ENCODE measurements at regions not wholly inside any gene's neighbourhood (a gene's known extent, or its start where the extent isn't known, plus 50 kb on each side); places are given as distances from the start of the nearest gene placed in this dataset.

DNA sequence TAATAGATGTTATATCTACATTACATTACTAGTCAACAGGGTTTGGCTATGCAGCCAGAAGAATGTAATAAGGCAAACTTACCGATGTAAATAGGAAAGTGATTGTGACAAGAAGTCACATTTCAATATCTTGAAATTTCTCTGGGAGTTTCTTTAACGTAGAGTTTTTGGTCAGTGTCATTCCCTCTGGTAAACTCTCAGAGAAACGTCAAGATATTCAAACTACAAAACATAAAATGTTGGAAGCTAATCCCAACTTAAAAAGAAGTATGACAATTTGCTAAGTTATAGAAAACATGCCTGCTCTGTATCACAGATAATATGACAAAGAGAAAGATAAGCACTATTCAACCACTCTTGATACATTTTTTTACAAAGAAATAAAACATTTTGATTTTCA lies 111.2 kb upstream of the PRICKLE2 start:
- CTCF ChIA-PET: no interaction called here
- POLR2A ChIA-PET: no interaction called here
- H3K36me3 ChIP-seq (ENCODE audit: control insufficient read depth, insufficient read depth, low read length): no peaks in the 10 kb centered on the region
- no TSS peak for BruUV-seq (replicated peaks)
- Mint-ChIP-seq H3K36me3 (ENCODE audit: insufficient read depth, unreplicated experiment) (no peaks in the 10 kb centered on the region), H3K27me3 (ENCODE audit: insufficient read depth, unreplicated experiment) (no peaks in the 10 kb centered on the region), H3K9me3 (ENCODE audit: unreplicated experiment) (no peaks in the 10 kb centered on the region), H3K4me3 (ENCODE audit: unreplicated experiment) (no peak overlapping the region), H3K27ac (ENCODE audit: unreplicated experiment) (no peak overlapping the region), H3K4me1 (ENCODE audit: low read depth, unreplicated experiment) (peaks cover 10% of the 10 kb centered on the region)
- no peak for DNase-seq
- H3K4me3 ChIP-seq (ENCODE audit: low read depth, low read length): no peak overlapping the region
- intact Hi-C loops (cut with micrococcal nuclease; ENCODE audit: unreplicated experiment): no loop called here
- H3K9me3 ChIP-seq: no peaks in the 10 kb centered on the region
- TF ChIP-seq, protein P1, sequence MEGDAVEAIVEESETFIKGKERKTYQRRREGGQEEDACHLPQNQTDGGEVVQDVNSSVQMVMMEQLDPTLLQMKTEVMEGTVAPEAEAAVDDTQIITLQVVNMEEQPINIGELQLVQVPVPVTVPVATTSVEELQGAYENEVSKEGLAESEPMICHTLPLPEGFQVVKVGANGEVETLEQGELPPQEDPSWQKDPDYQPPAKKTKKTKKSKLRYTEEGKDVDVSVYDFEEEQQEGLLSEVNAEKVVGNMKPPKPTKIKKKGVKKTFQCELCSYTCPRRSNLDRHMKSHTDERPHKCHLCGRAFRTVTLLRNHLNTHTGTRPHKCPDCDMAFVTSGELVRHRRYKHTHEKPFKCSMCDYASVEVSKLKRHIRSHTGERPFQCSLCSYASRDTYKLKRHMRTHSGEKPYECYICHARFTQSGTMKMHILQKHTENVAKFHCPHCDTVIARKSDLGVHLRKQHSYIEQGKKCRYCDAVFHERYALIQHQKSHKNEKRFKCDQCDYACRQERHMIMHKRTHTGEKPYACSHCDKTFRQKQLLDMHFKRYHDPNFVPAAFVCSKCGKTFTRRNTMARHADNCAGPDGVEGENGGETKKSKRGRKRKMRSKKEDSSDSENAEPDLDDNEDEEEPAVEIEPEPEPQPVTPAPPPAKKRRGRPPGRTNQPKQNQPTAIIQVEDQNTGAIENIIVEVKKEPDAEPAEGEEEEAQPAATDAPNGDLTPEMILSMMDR (IDR thresholded peaks at IDR 0.05; ENCODE audit: insufficient read depth in 1 of 2, low read depth in 1 of 2, low read length in 1 of 2, severe bottlenecking in 1 of 2, unreplicated experiment in 1 of 2): no peak
- H3K27me3 ChIP-seq (replicated peaks; ENCODE audit: control insufficient read depth, insufficient read depth, low read length): no peaks in the 10 kb centered on the region
- 0 out of 2 replicates have a peak, but pooled peaks cover 7% of the 10 kb centered on the region for H3K4me1 ChIP-seq

GRCh38 chr3:64332459-64333350 lies 107.4 kb upstream of the PRICKLE2 start:
- Mint-ChIP-seq H3K4me3 (ENCODE audit: unreplicated experiment) (no peak overlapping the region), H3K27me3 (ENCODE audit: insufficient read depth, unreplicated experiment) (no peaks in the 10 kb centered on the region), H3K9me3 (ENCODE audit: unreplicated experiment) (no peaks in the 10 kb centered on the region), H3K36me3 (ENCODE audit: insufficient read depth, unreplicated experiment) (no peaks in the 10 kb centered on the region), H3K4me1 (ENCODE audit: low read depth, unreplicated experiment) (peaks cover 10% of the 10 kb centered on the region), H3K27ac (ENCODE audit: unreplicated experiment) (no peak overlapping the region)
- intact Hi-C loops (cut with micrococcal nuclease; ENCODE audit: unreplicated experiment): no loop called here
- no peak for DNase-seq
- ChIA-PET CTCF (no interaction called here), POLR2A (no interaction called here)
- no peaks in the 10 kb centered on the region for H3K9me3 ChIP-seq
- BruUV-seq (replicated peaks): no TSS peak
- H3K27me3 ChIP-seq (replicated peaks; ENCODE audit: control insufficient read depth, insufficient read depth, low read length): no peaks in the 10 kb centered on the region
- H3K4me3 ChIP-seq (ENCODE audit: low read depth, low read length): no peak overlapping the region
- H3K36me3 ChIP-seq (ENCODE audit: control insufficient read depth, insufficient read depth, low read length): no peaks in the 10 kb centered on the region
- TF ChIP-seq, protein P1 (IDR thresholded peaks at IDR 0.05; ENCODE audit: insufficient read depth in 1 of 2, low read depth in 1 of 2, low read length in 1 of 2, severe bottlenecking in 1 of 2, unreplicated experiment in 1 of 2): no peak
- 0 out of 2 replicates have a peak, but pooled peaks cover 7% of the 10 kb centered on the region for H3K4me1 ChIP-seq

- ChIA-PET POLR2A (no interaction called here), CTCF (no interaction called here)
- Mint-ChIP-seq H3K27me3 (ENCODE audit: insufficient read depth, unreplicated experiment) (no peaks in the 10 kb centered on the region), H3K4me1 (ENCODE audit: low read depth, unreplicated experiment) (peaks cover 10% of the 10 kb centered on the region), H3K9me3 (ENCODE audit: unreplicated experiment) (no peaks in the 10 kb centered on the region), H3K4me3 (ENCODE audit: unreplicated experiment) (no peak overlapping the region), H3K27ac (ENCODE audit: unreplicated experiment) (no peak overlapping the region), H3K36me3 (ENCODE audit: insufficient read depth, unreplicated experiment) (no peaks in the 10 kb centered on the region)
- DNase-seq: no peak
- no TSS peak for BruUV-seq (replicated peaks)
- Histone ChIP-seq H3K4me3 (ENCODE audit: low read depth, low read length) (no peak overlapping the region), H3K36me3 (ENCODE audit: control insufficient read depth, insufficient read depth, low read length) (no peaks in the 10 kb centered on the region), H3K27me3 (replicated peaks; ENCODE audit: control insufficient read depth, insufficient read depth, low read length) (no peaks in the 10 kb centered on the region), H3K9me3 (no peaks in the 10 kb centered on the region), H3K4me1 (0 out of 2 replicates have a peak, but pooled peaks cover 7% of the 10 kb centered on the region)
- TF ChIP-seq, protein P1 (IDR thresholded peaks at IDR 0.05; ENCODE audit: insufficient read depth in 1 of 2, low read depth in 1 of 2, low read length in 1 of 2, severe bottlenecking in 1 of 2, unreplicated experiment in 1 of 2): no peak
- intact Hi-C loops (cut with micrococcal nuclease; ENCODE audit: unreplicated experiment): no loop called here
Observed at GRCh38 chr3:64331605-64332004, 106.3 kb upstream of the PRICKLE2 start.
